PC-3 (cell line): ENCODE measurements at regions not wholly inside any gene's neighbourhood (a gene's known extent, or its start where the extent isn't known, plus 50 kb on each side); places are given as distances from the start of the nearest gene placed in this dataset.

Experiments used
- ATAC-seq: fragments of 200-7000 bp; cut with Tn5 transposase; 2 replicates; pipeline ENCODE4 v1.9.1; 2020; ENCODE audit warnings: mild to moderate bottlenecking, moderate library complexity
- BruUV-seq: library from RNA; stranded (reverse); fragments of 400-500 nt; replicated peaks from 2 replicates; lab custom pipeline; 2021; lab: Mats Ljungman, UMichigan
- CTCF ChIA-PET: fragments of 300-600 bp; sonication (Branson Sonifier 250); formaldehyde crosslinking; loops from one replicate; lab custom pipeline; 2022; ENCODE audit warnings: antibody characterized with exemption; lab: Charles Lee
- POLR2A ChIA-PET: fragments of 300-600 bp; sonication (Branson Sonifier 250); formaldehyde crosslinking; loops from one replicate; lab custom pipeline; 2022; ENCODE audit warnings: antibody characterized with exemption; ENCODE audit not compliant: unreplicated experiment; lab: Charles Lee
- DNase-seq: peaks from one replicate; pipeline ENCODE4 v3.0.0-alpha.2; 2015
- H2AFZ ChIP-seq: fragments of 300-600 bp; sonication (generic); 2 replicates; pipeline ENCODE4 v1.6.0; 2016; ENCODE audit warnings: antibody characterized with exemption, low read length
- H3F3A ChIP-seq: fragments of 300-600 bp; sonication (generic); one replicate; pipeline ENCODE4 v1.6.0; 2017; ENCODE audit warnings: antibody characterized with exemption, low read length, control low read depth, mild to moderate bottlenecking; ENCODE audit not compliant: unreplicated experiment
- H3K27ac ChIP-seq: fragments of 300-600 bp; sonication (generic); 2 replicates; pipeline ENCODE4 v1.5.1; 2016; ENCODE audit warnings: mild to moderate bottlenecking, low read length
- H3K27me3 ChIP-seq: fragments of 300-600 bp; sonication (generic); 2 replicates; pipeline ENCODE4 v1.6.1; 2016; ENCODE audit warnings: low read length, mixed read lengths
- H3K36me3 ChIP-seq: fragments of 300-600 bp; sonication (generic); 2 replicates; pipeline ENCODE4 v1.6.1; 2016; ENCODE audit warnings: low read depth, mixed run types, low read length, mixed read lengths
- H3K4me1 ChIP-seq: fragments of 300-600 bp; sonication (generic); 2 replicates; pipeline ENCODE4 v1.5.1; 2016; ENCODE audit warnings: low read length; ENCODE audit not compliant: insufficient read depth
- H3K4me2 ChIP-seq: fragments of 300-600 bp; sonication (generic); 2 replicates; pipeline ENCODE4 v1.6.0; 2016; ENCODE audit warnings: low read length
- H3K4me3 ChIP-seq: fragments of 300-600 bp; sonication (generic); 2 replicates; pipeline ENCODE4 v1.5.1; 2016; ENCODE audit warnings: mild to moderate bottlenecking, low read length, mixed read lengths
- H3K79me2 ChIP-seq: fragments of 300-600 bp; sonication (generic); 2 replicates; pipeline ENCODE4 v1.6.1; 2017; ENCODE audit warnings: low read length, mixed read lengths
- H3K9ac ChIP-seq: fragments of 300-600 bp; sonication (generic); 2 replicates; pipeline ENCODE4 v1.6.0; 2016; ENCODE audit warnings: mild to moderate bottlenecking, low read length
- H3K9me2 ChIP-seq: fragments of 300-600 bp; sonication (generic); replicated peaks from 2 replicates; pipeline ENCODE4 v1.6.1; 2016; ENCODE audit warnings: mixed run types, low read length, mixed read lengths
- H3K9me3 ChIP-seq: fragments of 300-600 bp; sonication (generic); 2 replicates; pipeline ENCODE4 v1.6.1; 2016; ENCODE audit warnings: low read length, mixed read lengths
- H4K20me1 ChIP-seq: fragments of 300-600 bp; sonication (generic); 2 replicates; pipeline ENCODE4 v1.6.1; 2016; ENCODE audit warnings: low read length, mixed read lengths
- EZH2 ChIP-seq: fragments of 300-600 bp; sonication (generic); IDR thresholded peaks from one replicate; pipeline ENCODE4 v1.6.1; 2017; ENCODE audit warnings: antibody characterized with exemption, mild to moderate bottlenecking, low read length; ENCODE audit not compliant: unreplicated experiment
- EZH2phosphoT487 ChIP-seq: fragments of 300-600 bp; sonication (generic); IDR thresholded peaks from 2 replicates; pipeline ENCODE4 v1.6.1; 2018; ENCODE audit warnings: mild to moderate bottlenecking, antibody characterized with exemption, low read length, borderline replicate concordance
- intact Hi-C: fragments of 100-400 bp; cut with micrococcal nuclease; formaldehyde crosslinking; loops from 2 replicates; pipeline ENCODE4 v1.9.0; 2023
- TF ChIP-seq, protein P1 (sequence below): fragments of 300-600 bp; sonication (generic); conservative IDR thresholded peaks from 2 replicates; pipeline ENCODE4 v1.5.1; 2017; ENCODE audit warnings: antibody characterized with exemption, low read depth, mild to moderate bottlenecking, low read length

DNA sequence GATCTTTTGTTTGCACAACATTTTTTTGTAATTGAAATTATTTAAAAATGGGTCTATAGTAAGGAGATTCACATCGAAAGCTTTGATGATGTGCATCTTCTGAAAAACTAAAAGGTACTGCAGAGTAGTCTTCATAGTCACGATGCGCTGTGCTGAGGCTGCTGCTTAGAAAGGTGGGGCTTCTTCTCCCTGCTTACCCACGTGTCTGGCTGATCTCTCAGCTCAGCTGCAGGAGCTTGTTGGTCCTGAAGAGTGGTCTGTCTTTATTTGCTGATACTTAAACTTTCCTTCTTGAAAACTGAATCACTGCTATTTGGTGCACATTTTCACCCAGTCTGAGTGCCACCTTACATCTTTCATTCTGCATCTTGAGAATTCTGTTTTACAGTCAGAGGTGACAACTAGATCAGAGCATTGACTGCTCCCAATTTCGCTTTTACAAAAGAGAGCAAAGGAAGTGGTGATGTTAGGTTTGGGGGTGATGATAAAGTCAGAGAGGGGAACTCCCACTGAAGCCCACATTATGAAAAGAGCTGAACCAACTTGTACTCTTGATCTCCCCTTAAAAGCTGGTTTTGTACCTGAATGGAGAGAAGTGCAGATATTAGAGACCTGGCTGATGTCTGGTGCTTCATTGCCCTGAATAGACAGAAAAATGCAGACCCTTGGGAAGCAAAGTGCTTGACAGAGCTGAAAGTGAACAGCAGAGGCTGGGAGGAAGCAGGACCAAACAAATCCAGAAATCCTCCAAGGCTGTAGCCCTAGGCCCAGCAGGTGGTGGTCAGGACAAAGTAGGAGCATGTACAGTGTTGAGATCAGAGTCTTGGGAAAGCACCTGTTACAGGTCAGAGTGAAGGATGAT lies 984.5 kb downstream of the TSN start:
- Histone ChIP-seq H3K36me3 (no peaks in the 10 kb centered on the region), H3K27ac (no peak overlapping the region), H3K4me2 (no peak overlapping the region), H2AFZ (no peak overlapping the region), H3K9me3 (no peaks in the 10 kb centered on the region), H3K4me1 (0 out of 2 replicates have a peak, but pooled peaks cover 3% of the 10 kb centered on the region), H3K9ac (no peak overlapping the region), H3K9me2 (no peaks in the 10 kb centered on the region), H3K27me3 (no peaks in the 10 kb centered on the region), H3K4me3 (no peak overlapping the region), H3F3A (no peaks in the 10 kb centered on the region), H4K20me1 (no peaks in the 10 kb centered on the region), H3K79me2 (no peaks in the 10 kb centered on the region)
- ATAC-seq (no peak), DNase-seq (no peak)
- CTCF ChIA-PET: interaction anchor here (0.7 kb wide), 1 partner anchor 543 kb away, joined by 3 read pairs; no protein-coding TSS in a partner anchor
- intact Hi-C loops: loop anchor here (10.0 kb wide), 2 partner anchors 285 to 625 kb away; no protein-coding TSS in a partner anchor
- POLR2A ChIA-PET: no interaction called here
- TF ChIP-seq EZH2phosphoT487: no peak
- no peak for TF ChIP-seq EZH2
- TF ChIP-seq, protein P1, sequence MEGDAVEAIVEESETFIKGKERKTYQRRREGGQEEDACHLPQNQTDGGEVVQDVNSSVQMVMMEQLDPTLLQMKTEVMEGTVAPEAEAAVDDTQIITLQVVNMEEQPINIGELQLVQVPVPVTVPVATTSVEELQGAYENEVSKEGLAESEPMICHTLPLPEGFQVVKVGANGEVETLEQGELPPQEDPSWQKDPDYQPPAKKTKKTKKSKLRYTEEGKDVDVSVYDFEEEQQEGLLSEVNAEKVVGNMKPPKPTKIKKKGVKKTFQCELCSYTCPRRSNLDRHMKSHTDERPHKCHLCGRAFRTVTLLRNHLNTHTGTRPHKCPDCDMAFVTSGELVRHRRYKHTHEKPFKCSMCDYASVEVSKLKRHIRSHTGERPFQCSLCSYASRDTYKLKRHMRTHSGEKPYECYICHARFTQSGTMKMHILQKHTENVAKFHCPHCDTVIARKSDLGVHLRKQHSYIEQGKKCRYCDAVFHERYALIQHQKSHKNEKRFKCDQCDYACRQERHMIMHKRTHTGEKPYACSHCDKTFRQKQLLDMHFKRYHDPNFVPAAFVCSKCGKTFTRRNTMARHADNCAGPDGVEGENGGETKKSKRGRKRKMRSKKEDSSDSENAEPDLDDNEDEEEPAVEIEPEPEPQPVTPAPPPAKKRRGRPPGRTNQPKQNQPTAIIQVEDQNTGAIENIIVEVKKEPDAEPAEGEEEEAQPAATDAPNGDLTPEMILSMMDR: no peak
- BruUV-seq: no TSS peak

DNA sequence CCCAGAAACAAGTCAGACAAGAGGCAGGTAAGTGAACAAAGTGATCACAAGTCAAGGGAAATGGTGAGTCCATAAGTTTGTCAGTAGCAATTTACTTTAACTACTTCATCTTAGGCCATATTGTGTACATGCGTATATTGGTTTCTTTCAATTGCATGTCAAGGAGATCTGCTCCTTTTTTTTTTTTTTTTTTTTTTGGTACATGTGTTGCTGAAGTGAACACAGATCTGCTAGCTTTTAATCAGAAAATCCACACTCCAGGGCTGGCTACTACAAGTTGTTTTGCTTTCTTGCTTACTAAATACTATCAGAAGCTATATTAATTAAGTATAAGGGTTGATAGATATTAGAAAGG lies 985.1 kb downstream of the TSN start:
- BruUV-seq: no TSS peak
- Histone ChIP-seq H3K27ac (no peak overlapping the region), H3K9me3 (no peaks in the 10 kb centered on the region), H3K4me3 (no peak overlapping the region), H2AFZ (no peak overlapping the region), H3F3A (no peaks in the 10 kb centered on the region), H3K4me1 (0 out of 2 replicates have a peak, but pooled peaks cover 3% of the 10 kb centered on the region), H3K27me3 (no peaks in the 10 kb centered on the region), H3K4me2 (no peak overlapping the region), H3K36me3 (no peaks in the 10 kb centered on the region), H3K9me2 (no peaks in the 10 kb centered on the region), H3K79me2 (no peaks in the 10 kb centered on the region), H3K9ac (no peak overlapping the region), H4K20me1 (no peaks in the 10 kb centered on the region)
- ATAC-seq (no peak), DNase-seq (no peak)
- intact Hi-C loops: loop anchor here (10.0 kb wide), 2 partner anchors 286 to 624 kb away; no protein-coding TSS in a partner anchor
- ChIA-PET CTCF (no interaction called here), POLR2A (no interaction called here)
- TF ChIP-seq, protein P1: no peak
- TF ChIP-seq EZH2: no peak
- no peak for TF ChIP-seq EZH2phosphoT487

DNA sequence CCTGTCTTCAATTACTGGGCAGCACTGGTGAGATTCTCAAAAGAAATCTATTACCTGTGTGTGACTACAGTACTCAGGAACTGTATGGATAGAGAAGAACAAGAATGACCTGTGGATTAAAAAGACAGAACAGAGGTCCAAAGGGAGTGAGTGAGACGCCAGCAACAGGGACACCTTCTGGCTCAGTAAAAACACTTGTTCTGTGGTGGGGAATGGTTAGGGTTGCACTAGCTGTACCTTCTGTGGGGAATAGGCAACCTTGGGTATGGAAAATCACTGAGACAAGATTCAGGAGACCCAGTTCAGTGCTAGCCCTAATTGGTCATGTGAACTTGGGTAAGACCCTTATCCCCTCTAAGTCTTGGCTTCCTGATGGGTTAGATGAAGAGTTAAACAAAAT lies 986.0 kb downstream of the TSN start:
- ATAC-seq (no peak), DNase-seq (no peak)
- H3K36me3 ChIP-seq: no peaks in the 10 kb centered on the region
- no peak overlapping the region for H3K9ac ChIP-seq
- CTCF ChIA-PET: no interaction called here
- no TSS peak for BruUV-seq
- H4K20me1 ChIP-seq: no peaks in the 10 kb centered on the region
- no peaks in the 10 kb centered on the region for H3K9me3 ChIP-seq
- no peaks in the 10 kb centered on the region for H3K9me2 ChIP-seq
- no peak for TF ChIP-seq EZH2
- TF ChIP-seq, protein P1: no peak
- no peak for TF ChIP-seq EZH2phosphoT487
- H3K79me2 ChIP-seq: no peaks in the 10 kb centered on the region
- no peaks in the 10 kb centered on the region for H3F3A ChIP-seq
- no peak overlapping the region for H3K27ac ChIP-seq
- H3K4me1 ChIP-seq: 0 out of 2 replicates have a peak, but pooled peaks cover 3% of the 10 kb centered on the region
- H3K27me3 ChIP-seq: no peaks in the 10 kb centered on the region
- no peak overlapping the region for H2AFZ ChIP-seq
- intact Hi-C loops: loop anchor here (10.0 kb wide), 2 partner anchors 287 to 623 kb away; no protein-coding TSS in a partner anchor
- POLR2A ChIA-PET: no interaction called here
- no peak overlapping the region for H3K4me3 ChIP-seq
- no peak overlapping the region for H3K4me2 ChIP-seq
